GM23338 (cell line): ENCODE measurements at regions not wholly inside any gene's neighbourhood (a gene's known extent, or its start where the extent isn't known, plus 50 kb on each side); places are given as distances from the start of the nearest gene placed in this dataset.

Experiments
- ATAC-seq: fragments of 200-7000 bp; cut with Tn5 transposase; 3 replicates; pipeline ENCODE4 v1.9.1; 2020
- DNase-seq: peaks from one replicate; pipeline ENCODE4 v3.0.0-alpha.2; 2015; ENCODE audit warnings: low spot score
- H2AFZ ChIP-seq: fragments of 200-600 bp; sonication (generic); 2 replicates; pipeline ENCODE4 v1.8.0; 2016; ENCODE audit warnings: antibody characterized with exemption, mild to moderate bottlenecking, moderate library complexity
- H3F3A ChIP-seq: fragments of 200-600 bp; sonication (generic); replicated peaks from 2 replicates; pipeline ENCODE4 v1.8.0; 2017; ENCODE audit warnings: antibody characterized with exemption, mixed run types, low read depth
- H3K27ac ChIP-seq: fragments of 200-600 bp; sonication (generic); 2 replicates; pipeline ENCODE4 v1.6.1; 2016; ENCODE audit warnings: low read depth
- H3K27me3 ChIP-seq: fragments of 200-600 bp; sonication (generic); 2 replicates; pipeline ENCODE4 v1.8.0; 2016; ENCODE audit warnings: mild to moderate bottlenecking, mixed run types, moderate library complexity; ENCODE audit not compliant: insufficient read depth
- H3K36me3 ChIP-seq: fragments of 200-600 bp; sonication (generic); 2 replicates; pipeline ENCODE4 v1.8.0; 2016; ENCODE audit warnings: mild to moderate bottlenecking; ENCODE audit not compliant: insufficient read depth
- H3K4me1 ChIP-seq: fragments of 200-600 bp; sonication (generic); 2 replicates; pipeline ENCODE4 v1.8.0; 2016; ENCODE audit warnings: mild to moderate bottlenecking, moderate library complexity; ENCODE audit not compliant: insufficient read depth
- H3K4me2 ChIP-seq: fragments of 200-600 bp; sonication (generic); 2 replicates; pipeline ENCODE4 v1.7.1; 2017; ENCODE audit warnings: mixed run types
- H3K4me3 ChIP-seq: fragments of 200-600 bp; sonication (generic); 2 replicates; pipeline ENCODE4 v1.6.1; 2016; ENCODE audit warnings: mixed run types
- H3K79me2 ChIP-seq: fragments of 200-600 bp; sonication (generic); replicated peaks from 2 replicates; pipeline ENCODE4 v1.8.0; 2017; ENCODE audit warnings: mild to moderate bottlenecking; ENCODE audit not compliant: insufficient read depth
- H3K9me2 ChIP-seq: fragments of 200-600 bp; sonication (generic); 2 replicates; pipeline ENCODE4 v1.8.0; 2017; ENCODE audit not compliant: insufficient read depth
- H4K20me1 ChIP-seq: fragments of 200-600 bp; sonication (generic); replicated peaks from 2 replicates; pipeline ENCODE4 v1.8.0; 2017; ENCODE audit warnings: mild to moderate bottlenecking; ENCODE audit not compliant: insufficient read depth
- H3K27ac Mint-ChIP-seq: 2 replicates; pipeline ENCODE4 v1.8.0; 2020; ENCODE audit warnings: inconsistent platforms, mild to moderate bottlenecking, moderate library complexity, mixed read lengths
- H3K27me3 Mint-ChIP-seq: 3 replicates; pipeline ENCODE4 v1.8.0; 2022; ENCODE audit warnings: low read depth, mild to moderate bottlenecking, moderate library complexity, mixed read lengths, inconsistent platforms; ENCODE audit not compliant: insufficient read depth, poor library complexity
- H3K36me3 Mint-ChIP-seq: 3 replicates; pipeline ENCODE4 v1.8.0; 2021; ENCODE audit warnings: low read depth, mild to moderate bottlenecking, inconsistent platforms, moderate library complexity, mixed read lengths
- H3K4me1 Mint-ChIP-seq: 3 replicates; pipeline ENCODE4 v1.8.0; 2020; ENCODE audit warnings: mild to moderate bottlenecking, inconsistent platforms, mixed read lengths
- H3K4me3 Mint-ChIP-seq: 3 replicates; pipeline ENCODE4 v1.8.0; 2021; ENCODE audit warnings: moderate library complexity, mild to moderate bottlenecking, inconsistent platforms, mixed read lengths
- H3K9me3 Mint-ChIP-seq: 3 replicates; pipeline ENCODE4 v1.8.0; 2020; ENCODE audit warnings: moderate library complexity, mild to moderate bottlenecking, inconsistent platforms, mixed read lengths
- CREB1 ChIP-seq: fragments of 250-450 bp; sonication (Bioruptor Pico); IDR thresholded peaks from 2 replicates; pipeline ENCODE4 v1.5.0; 2020; ENCODE audit warnings: low read depth, mild to moderate bottlenecking, moderate library complexity
- EZH2 ChIP-seq: fragments of 200-600 bp; sonication (generic); IDR thresholded peaks from one replicate; pipeline ENCODE4 v1.8.0; 2017; ENCODE audit warnings: antibody characterized with exemption, mild to moderate bottlenecking, low read depth; ENCODE audit not compliant: unreplicated experiment
- EZH2phosphoT487 ChIP-seq: fragments of 200-600 bp; sonication (generic); IDR thresholded peaks from one replicate; pipeline ENCODE4 v1.8.1; 2018; ENCODE audit warnings: antibody characterized with exemption; ENCODE audit not compliant: unreplicated experiment
- JUNB ChIP-seq: IDR thresholded peaks from one replicate; pipeline ENCODE4 v1.6.1; 2016; ENCODE audit warnings: antibody characterized with exemption; ENCODE audit not compliant: unreplicated experiment
- POLR2AphosphoS5 ChIP-seq: IDR thresholded peaks from 2 replicates; pipeline ENCODE4 v1.6.1; 2016; ENCODE audit warnings: antibody characterized with exemption, low read depth
- ZNF331 ChIP-seq: fragments of 250-450 bp; sonication (Bioruptor Pico); IDR thresholded peaks from 2 replicates; pipeline ENCODE4 v1.5.0; 2020; ENCODE audit warnings: low read depth, mild to moderate bottlenecking, moderate library complexity
- TF ChIP-seq, protein P1 (sequence below): IDR thresholded peaks from one replicate; pipeline ENCODE4 v1.6.1; 2018; ENCODE audit warnings: antibody characterized with exemption; ENCODE audit not compliant: unreplicated experiment
- TF ChIP-seq, protein P2 (sequence below), 2 experiments: fragments of 200-600 bp in 1 of 2; sonication (generic) in 1 of 2; conservative IDR thresholded peaks; 2 replicates each; pipeline versions ENCODE4 v1.5.1 to v1.6.1; 2016 to 2017; ENCODE audit warnings: antibody characterized with exemption in 2 of 2, low read depth in 2 of 2, mild to moderate bottlenecking in 2 of 2, moderate library complexity in 1 of 2

DNA sequence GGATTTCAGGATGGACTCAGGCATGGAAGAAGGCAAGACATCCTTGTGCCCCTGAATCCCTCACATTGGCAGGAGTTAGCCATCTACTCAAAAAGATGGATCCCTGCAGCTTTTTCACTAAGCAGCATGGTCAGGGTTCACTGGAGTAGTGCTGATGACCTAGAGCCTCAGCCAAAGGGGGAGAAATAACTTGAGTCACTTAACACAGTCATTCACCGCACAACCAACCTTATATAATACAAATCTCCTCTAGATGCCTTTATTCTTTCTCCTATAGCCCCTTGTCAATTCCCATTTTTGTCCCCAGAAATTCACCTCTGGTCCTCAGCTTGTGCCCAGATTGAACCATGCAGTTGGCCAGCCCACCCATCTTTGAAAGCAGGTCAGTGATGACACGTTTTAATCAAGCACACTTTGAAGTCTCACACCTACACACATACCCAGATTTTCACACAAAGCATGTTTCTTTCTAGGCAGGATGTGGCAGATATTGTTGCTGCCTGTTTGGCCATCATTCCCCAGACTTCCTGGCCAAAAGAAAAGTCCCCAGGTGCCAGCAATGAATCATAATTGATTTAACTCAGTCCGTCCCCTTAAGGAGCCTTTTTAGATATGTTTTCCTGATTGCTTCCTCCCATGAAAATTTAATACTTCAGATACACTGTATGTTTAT lies 84.2 kb downstream of the LBH start (continued):
- TF ChIP-seq, protein P1, sequence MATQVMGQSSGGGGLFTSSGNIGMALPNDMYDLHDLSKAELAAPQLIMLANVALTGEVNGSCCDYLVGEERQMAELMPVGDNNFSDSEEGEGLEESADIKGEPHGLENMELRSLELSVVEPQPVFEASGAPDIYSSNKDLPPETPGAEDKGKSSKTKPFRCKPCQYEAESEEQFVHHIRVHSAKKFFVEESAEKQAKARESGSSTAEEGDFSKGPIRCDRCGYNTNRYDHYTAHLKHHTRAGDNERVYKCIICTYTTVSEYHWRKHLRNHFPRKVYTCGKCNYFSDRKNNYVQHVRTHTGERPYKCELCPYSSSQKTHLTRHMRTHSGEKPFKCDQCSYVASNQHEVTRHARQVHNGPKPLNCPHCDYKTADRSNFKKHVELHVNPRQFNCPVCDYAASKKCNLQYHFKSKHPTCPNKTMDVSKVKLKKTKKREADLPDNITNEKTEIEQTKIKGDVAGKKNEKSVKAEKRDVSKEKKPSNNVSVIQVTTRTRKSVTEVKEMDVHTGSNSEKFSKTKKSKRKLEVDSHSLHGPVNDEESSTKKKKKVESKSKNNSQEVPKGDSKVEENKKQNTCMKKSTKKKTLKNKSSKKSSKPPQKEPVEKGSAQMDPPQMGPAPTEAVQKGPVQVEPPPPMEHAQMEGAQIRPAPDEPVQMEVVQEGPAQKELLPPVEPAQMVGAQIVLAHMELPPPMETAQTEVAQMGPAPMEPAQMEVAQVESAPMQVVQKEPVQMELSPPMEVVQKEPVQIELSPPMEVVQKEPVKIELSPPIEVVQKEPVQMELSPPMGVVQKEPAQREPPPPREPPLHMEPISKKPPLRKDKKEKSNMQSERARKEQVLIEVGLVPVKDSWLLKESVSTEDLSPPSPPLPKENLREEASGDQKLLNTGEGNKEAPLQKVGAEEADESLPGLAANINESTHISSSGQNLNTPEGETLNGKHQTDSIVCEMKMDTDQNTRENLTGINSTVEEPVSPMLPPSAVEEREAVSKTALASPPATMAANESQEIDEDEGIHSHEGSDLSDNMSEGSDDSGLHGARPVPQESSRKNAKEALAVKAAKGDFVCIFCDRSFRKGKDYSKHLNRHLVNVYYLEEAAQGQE = no peak
- TF ChIP-seq EZH2 = no peak
- no peak for TF ChIP-seq CREB1
- TF ChIP-seq, protein P2, sequence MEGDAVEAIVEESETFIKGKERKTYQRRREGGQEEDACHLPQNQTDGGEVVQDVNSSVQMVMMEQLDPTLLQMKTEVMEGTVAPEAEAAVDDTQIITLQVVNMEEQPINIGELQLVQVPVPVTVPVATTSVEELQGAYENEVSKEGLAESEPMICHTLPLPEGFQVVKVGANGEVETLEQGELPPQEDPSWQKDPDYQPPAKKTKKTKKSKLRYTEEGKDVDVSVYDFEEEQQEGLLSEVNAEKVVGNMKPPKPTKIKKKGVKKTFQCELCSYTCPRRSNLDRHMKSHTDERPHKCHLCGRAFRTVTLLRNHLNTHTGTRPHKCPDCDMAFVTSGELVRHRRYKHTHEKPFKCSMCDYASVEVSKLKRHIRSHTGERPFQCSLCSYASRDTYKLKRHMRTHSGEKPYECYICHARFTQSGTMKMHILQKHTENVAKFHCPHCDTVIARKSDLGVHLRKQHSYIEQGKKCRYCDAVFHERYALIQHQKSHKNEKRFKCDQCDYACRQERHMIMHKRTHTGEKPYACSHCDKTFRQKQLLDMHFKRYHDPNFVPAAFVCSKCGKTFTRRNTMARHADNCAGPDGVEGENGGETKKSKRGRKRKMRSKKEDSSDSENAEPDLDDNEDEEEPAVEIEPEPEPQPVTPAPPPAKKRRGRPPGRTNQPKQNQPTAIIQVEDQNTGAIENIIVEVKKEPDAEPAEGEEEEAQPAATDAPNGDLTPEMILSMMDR (conservative IDR thresholded peaks at IDR 0.05; ENCODE audit: low read depth in 2 of 2) = no peak
- TF ChIP-seq POLR2AphosphoS5 = no peak
- no peak for TF ChIP-seq EZH2phosphoT487
- no peak for TF ChIP-seq JUNB

DNA sequence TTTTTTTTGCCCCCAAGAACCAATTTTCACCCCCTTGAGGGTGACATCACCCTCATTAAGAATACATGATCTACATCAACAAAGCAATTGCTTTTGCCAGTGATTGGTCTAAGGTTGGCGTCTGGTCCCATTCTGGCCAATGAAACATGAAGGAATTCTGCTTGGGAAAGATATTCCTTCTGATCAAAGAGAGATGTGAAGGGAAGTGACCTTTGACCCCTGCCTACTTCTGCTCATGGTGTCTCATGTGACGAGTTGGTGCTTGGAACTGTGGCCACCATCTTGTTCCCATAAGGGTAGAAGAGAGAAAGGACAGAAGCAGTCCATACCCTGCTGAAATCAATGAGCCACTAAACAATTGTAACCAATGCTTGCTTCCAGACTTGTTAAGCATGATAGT lies 85.1 kb downstream of the LBH start:
- Histone ChIP-seq H4K20me1 (no peaks in the 10 kb centered on the region), H3K79me2 (no peaks in the 10 kb centered on the region), H3K27me3 (no peaks in the 10 kb centered on the region), H3K4me1 (no peaks in the 10 kb centered on the region; the same call in 1 of the 2 replicates), H3K36me3 (no peaks in the 10 kb centered on the region), H3K4me3 (no peak overlapping the region), H2AFZ (no peak overlapping the region), H3K27ac (no peak overlapping the region), H3F3A (no peaks in the 10 kb centered on the region), H3K4me2 (no peak overlapping the region), H3K9me2 (peaks cover 7% of the 10 kb centered on the region; the same call in 1 of the 2 replicates)
- Mint-ChIP-seq H3K27me3 (peaks cover 6% of the 10 kb centered on the region), H3K4me3 (no peak overlapping the region), H3K27ac (no peak overlapping the region), H3K9me3 (no peaks in the 10 kb centered on the region), H3K4me1 (peaks cover 9% of the 10 kb centered on the region), H3K36me3 (no peaks in the 10 kb centered on the region)
- ATAC-seq (no peak), DNase-seq (no peak)
- TF ChIP-seq EZH2phosphoT487 = no peak
- no peak for TF ChIP-seq ZNF331 (CRISPR knock-in tag)
- TF ChIP-seq, protein P2 (conservative IDR thresholded peaks at IDR 0.05; ENCODE audit: low read depth in 2 of 2) = no peak
- TF ChIP-seq, protein P1 = no peak
